CD4-positive, alpha-beta T cell treated with Interleukin-4 for 1 hour (primary cell): ENCODE measurements at regions not wholly inside any gene's neighbourhood (a gene's known extent, or its start where the extent isn't known, plus 50 kb on each side); places are given as distances from the start of the nearest gene placed in this dataset.
"Not testable (repeated sequence)": the region's sequence is repeated elsewhere in the genome, so short reads cannot be mapped to it uniquely, and the experiment has no call there.

Experiments
- DNase-seq, 2 donors: peaks; one replicate each; pipeline ENCODE4 v3.0.0-alpha.2; 2020 to 2022

- no peak for DNase-seq
Observed at GRCh38 chr2:207216457-207216856, 50.7 kb upstream of the KLF7 start.

- no peak for DNase-seq
Observed at GRCh38 chr2:207217442-207217841, 51.7 kb upstream of the KLF7 start.

DNA sequence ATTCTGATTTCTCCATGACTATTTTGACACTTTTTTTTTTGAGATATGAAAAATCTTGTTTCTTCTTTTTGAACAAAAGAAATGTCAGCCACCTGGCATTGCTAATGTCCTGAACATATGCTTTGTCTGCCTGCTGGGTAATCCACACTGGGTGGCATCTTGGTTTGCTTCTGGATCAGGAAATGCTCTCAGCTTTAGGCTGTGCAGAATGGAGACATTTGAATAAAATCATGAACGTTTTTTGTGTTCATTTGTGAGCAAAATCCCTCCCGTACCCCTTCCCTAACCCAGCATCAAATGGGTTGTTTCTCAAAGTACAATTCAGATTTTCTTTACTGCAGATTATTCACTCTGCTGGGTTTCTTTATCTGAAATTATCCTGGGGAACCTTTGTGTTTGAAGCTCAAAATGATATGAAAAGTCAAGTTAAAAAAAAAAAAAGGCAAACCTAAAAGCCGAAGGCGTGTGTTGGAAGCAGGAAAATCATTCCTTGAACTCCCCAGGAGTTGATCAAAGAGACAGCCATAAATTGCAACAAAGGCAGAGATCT is 53.4 kb upstream of the KLF7 start:
- DNase-seq: no peak

- no peak for DNase-seq
Observed at GRCh38 chr2:207219676-207220501, 54.1 kb upstream of the KLF7 start.

DNA sequence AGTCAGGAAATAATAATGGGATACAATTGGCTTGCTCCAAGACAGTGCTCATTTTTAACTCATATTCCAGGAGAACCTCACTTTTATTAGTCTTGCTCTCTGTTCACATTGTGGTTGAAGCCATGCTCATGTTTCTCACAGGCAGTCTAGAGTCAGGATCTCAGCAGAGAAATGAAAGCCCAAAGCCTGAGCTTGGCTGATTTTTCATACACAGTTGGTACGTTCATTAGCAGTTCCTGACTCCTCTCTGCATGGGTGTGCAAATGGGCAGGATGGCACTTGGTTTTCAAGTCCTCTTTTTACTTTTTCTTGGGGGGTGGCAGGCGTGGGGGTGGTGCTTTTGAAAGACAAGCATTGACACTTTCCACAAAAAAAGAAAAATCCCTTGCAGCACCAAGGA is 56.0 kb upstream of the KLF7 start:
- DNase-seq: no peak

DNA sequence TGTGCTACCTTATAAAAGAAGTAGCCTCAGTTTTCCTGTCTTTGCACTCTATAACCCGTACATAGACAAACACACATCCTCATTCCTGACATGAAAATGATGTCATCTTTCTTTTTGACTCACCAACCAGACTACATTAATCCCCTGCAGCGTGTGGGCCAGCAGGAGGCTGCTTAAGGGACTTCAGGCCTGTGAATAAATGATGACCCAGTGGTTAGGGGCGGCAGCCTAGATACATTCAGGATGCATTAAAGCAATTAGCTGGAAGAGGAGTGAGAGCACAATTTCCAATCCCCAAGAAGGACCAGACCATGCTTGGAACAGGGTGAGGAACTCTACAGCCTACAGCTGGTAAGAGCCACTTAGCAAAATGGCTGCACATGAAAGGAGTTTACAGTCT is 57.3 kb upstream of the KLF7 start:
- DNase-seq: no peak

GRCh38 chr2:207224381-207224780 is 58.6 kb upstream of the KLF7 start:
- no peak for DNase-seq

DNA sequence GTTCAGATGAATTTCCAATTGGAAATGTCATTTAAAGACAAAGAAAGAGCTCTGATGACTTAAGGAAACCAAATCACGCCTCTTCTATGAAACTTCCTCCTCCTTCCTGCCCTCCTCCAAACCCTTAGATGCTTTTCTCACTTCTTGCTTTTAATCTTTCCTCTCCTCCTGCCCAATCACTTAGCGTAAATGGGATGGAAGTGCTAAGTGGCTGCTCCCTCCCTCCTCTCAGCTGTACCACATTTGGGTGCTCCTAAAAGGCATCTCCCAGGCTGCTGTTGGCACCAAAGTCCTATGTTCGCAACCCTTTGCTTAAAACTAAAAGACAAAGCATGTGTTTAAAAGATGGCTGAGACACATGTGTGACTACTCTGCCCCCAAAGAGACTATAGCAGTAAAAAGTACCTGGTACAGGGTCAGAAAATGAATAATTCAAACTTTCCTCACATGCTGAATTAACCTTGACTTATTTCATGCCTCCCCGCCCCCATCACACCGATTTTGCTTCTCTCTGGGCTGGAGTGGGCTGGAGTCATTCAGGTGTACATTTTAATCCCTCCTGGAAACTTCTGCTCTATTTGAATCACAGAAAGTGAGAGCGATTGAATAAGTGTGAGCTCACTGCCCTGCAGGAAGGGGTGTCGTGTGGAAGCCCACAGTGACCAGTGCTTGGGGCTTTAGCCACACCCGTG is 59.2 kb upstream of the KLF7 start:
- no peak for DNase-seq

GRCh38 chr2:207225773-207226172 is 60.0 kb upstream of the KLF7 start:
- no peak for DNase-seq

- no peak for DNase-seq
Observed at GRCh38 chr2:207226243-207226642, 60.5 kb upstream of the KLF7 start.

- DNase-seq: no peak
Observed at GRCh38 chr2:207226671-207227061, 60.9 kb upstream of the KLF7 start.

DNA sequence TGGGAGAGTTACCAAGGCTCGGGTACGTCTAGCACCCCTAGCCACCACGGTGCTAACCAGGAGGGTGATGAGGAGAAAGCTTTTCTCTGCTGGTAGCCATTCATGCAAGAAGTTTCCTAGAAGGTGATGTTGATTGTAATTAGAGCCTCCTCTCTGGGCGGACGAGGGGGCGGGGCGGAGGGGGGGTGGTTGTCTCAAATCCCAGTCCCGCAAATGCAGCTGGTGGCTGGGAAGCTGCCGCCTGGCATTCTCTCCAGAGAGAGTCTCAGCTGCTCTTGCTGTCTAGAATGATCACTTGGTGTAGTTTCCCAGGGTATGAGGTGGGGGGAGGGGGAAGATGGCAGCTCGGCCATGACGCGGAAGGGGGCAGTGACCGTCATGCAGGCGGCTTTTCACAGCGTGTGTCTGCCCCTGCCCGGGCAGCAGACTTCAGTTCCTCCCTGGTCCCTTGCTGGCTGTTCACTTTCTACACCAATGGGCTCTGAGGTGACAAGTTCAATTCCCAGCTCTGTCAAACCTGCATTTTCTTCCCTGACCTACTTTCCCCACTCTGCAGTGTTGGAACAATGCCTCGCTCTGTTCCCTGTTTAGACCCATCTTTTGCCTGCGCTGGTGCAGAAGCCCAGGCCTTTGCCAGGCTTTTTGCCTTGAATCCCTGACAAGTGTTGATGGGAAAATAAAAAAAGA is 61.5 kb upstream of the KLF7 start:
- no peak for DNase-seq

DNA sequence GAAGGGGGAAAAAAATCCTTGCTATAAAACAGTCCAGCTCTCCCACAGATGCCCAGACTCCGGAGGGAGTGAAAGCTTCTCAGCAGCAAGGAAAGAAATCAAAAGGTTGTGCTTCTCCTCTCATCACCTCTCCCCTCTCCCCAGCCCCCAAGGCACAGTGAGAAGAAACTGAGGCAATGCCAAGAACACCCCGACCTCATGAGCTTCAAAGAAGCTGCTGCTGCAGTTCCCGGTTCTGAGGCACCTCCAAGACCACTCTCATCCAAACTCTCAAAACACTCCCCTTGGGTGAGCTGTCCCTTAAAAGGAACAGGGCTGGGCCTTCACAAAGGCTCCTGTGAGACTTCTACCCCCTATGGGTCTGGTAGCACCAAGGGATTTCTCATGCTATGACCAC is 62.0 kb upstream of the KLF7 start:
- DNase-seq: no peak

- no peak for DNase-seq
Observed at GRCh38 chr2:207228402-207228801, 62.7 kb upstream of the KLF7 start.

- no peak for DNase-seq
Observed at GRCh38 chr2:207229161-207229560, 63.4 kb upstream of the KLF7 start.

GRCh38 chr2:207230261-207231105 is 64.7 kb upstream of the KLF7 start:
- no peak for DNase-seq

DNA sequence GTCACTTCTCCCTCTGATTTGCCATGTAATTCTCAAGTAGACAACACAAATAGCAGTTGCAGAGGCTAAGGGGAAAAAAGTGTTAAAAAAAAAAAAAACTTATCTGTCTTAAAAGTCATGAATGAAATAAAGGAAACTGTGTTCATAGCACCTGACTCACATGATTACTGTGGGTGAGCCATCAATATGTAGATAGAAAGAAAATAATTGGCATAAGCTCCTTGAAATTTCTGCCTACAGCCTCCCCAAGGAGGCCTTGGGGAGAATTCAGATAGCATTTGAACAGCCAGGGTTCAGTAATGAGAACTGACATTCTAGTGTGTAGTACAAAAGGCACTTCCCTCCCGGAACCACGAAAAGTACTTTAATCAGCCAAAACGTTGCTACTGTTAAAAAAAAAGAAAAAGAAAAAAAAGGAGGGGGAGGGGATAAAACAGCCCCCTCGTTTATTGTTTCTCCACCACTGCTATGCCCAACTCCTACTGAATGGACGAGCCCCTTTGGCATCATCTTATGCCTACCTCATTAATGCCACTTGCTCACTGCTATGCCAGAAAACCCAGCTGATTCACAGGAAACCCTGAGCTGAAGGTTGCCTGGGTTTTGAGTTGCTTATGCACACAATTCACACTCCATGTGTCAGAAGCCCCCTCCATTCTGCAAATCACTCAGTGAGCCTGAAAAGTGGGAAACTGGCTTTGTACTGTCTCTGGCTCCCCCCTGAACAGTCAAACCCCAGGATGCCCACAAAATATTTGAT is 65.5 kb upstream of the KLF7 start:
- no peak for DNase-seq

DNA sequence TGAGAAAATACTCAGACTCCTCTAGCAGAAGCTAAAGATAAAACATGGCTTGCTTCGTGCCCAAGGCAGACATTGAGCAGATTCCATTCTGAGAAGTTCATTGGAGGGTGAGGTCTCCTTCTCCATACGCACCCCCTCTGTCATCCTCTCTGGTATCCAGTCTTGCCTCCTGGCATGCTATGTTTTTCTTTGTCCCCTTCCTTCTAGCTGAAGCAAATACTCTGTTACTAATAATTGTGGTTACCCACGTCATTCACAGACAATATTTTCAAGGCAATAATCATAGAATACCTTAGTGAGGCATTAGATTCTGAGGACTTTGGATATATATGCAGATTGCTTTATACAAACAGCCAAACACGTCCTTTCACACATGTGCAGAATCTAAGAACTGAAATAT is 66.2 kb upstream of the KLF7 start:
- no peak for DNase-seq

DNA sequence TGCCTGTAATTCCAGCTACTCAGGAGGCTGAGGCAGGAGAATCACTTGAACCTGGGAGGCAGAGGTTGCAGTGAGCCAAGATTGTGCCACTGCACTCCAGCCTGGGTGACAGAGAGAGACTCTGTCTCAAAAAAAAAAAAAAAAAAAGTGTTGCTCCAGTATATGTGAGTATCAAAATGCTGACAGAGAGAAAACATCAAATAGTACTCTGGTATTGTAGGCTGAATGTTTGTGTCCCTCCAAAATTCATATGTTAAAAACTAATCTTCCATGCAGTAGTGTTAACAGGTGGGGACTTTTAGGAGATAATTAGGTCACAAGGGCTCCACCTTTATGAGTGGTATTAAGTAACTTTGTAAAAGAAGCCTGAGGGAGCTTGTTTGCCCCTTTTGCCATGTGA is 67.4 kb upstream of the KLF7 start:
- DNase-seq: not testable (repeated sequence)

DNA sequence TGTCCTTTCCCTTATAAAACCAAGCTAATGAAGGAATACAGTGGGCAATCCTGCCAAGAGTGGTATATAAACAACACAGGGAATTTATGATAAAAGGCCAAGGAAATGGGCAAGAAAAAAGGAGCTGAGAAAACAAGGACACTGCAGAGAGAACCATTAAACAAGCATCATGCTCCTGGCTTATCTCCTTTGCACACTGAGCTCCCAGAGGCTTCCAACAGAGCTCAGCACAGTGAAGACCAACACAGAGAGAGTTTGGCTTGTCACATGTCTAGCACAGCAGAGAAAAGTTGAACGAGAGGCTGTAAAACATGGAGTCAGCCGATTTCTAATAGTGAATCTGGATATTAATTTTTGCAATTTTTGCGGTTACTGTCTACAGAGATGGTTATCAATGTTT is 68.0 kb upstream of the KLF7 start:
- no peak for DNase-seq

GRCh38 chr2:207235621-207236020 is 69.9 kb upstream of the KLF7 start:
- DNase-seq: no peak
